Fibroblast of lung (primary cell): ENCODE measurements at regions not wholly inside any gene's neighbourhood (a gene's known extent, or its start where the extent isn't known, plus 50 kb on each side); places are given as distances from the start of the nearest gene placed in this dataset.

Source experiments
- DNase-seq, 2 donors: peaks; one replicate each; pipeline versions ENCODE4 v3.0.0 to v3.0.0-alpha.2; 2010; ENCODE audit warnings: low read depth in 2 of 2
- H2AFZ ChIP-seq: 2 replicates; pipeline ENCODE4 v1.5.1; 2012; ENCODE audit warnings: low read length, control low read depth, inconsistent platforms
- H3K27ac ChIP-seq: 2 replicates; pipeline ENCODE4 v1.5.1; 2011; ENCODE audit warnings: low read length, control low read depth; ENCODE audit not compliant: insufficient read depth
- H3K27me3 ChIP-seq: 2 replicates; pipeline ENCODE4 v1.5.1; 2011; ENCODE audit warnings: mild to moderate bottlenecking, low read length; ENCODE audit not compliant: control insufficient read depth, insufficient read depth
- H3K36me3 ChIP-seq: 2 replicates; pipeline ENCODE4 v1.5.1; 2011; ENCODE audit warnings: low read length; ENCODE audit not compliant: control insufficient read depth, insufficient read depth
- H3K4me1 ChIP-seq: 2 replicates; pipeline ENCODE4 v1.5.1; 2011; ENCODE audit warnings: low read length; ENCODE audit not compliant: control insufficient read depth, insufficient read depth; ENCODE audit errors: extremely low read depth
- H3K4me2 ChIP-seq: 2 replicates; pipeline ENCODE4 v1.5.1; 2011; ENCODE audit warnings: low read length, control low read depth; ENCODE audit not compliant: insufficient read depth; ENCODE audit errors: extremely low read depth
- H3K4me3 ChIP-seq, 4 experiments: fragments of 200-600 bp in 1 of 4; sonication (generic) in 1 of 4; replicated peaks in 1 of 4; 2 replicates each; pipeline ENCODE4 v1.5.1; 2011 to 2016; ENCODE audit warnings: low read length in 4 of 4, low read depth in 3 of 4, mild to moderate bottlenecking in 3 of 4, control low read depth in 2 of 4, inconsistent platforms in 1 of 4, mixed read lengths in 1 of 4; ENCODE audit not compliant: insufficient read depth in 1 of 4; ENCODE audit errors: control extremely low read depth in 1 of 4
- H3K79me2 ChIP-seq: 2 replicates; pipeline ENCODE4 v1.5.1; 2012; ENCODE audit warnings: mild to moderate bottlenecking, low read length, inconsistent platforms; ENCODE audit not compliant: control insufficient read depth, insufficient read depth
- H3K9ac ChIP-seq: 2 replicates; pipeline ENCODE4 v1.5.1; 2011; ENCODE audit warnings: mild to moderate bottlenecking, low read length, control low read depth; ENCODE audit not compliant: insufficient read depth
- H3K9me3 ChIP-seq: 2 replicates; pipeline ENCODE4 v1.5.1; 2012; ENCODE audit warnings: low read depth, low read length; ENCODE audit not compliant: control insufficient read depth, insufficient read depth
- H4K20me1 ChIP-seq: 2 replicates; pipeline ENCODE4 v1.5.1; 2011; ENCODE audit warnings: low read length; ENCODE audit not compliant: control insufficient read depth, insufficient read depth; ENCODE audit errors: extremely low read depth
- EZH2 ChIP-seq: IDR thresholded peaks from 2 replicates; pipeline ENCODE4 v1.5.1; 2012; ENCODE audit warnings: low read length, control low read depth, mild to moderate bottlenecking; ENCODE audit errors: missing control alignments
- TF ChIP-seq, protein P1 (sequence below), 2 donors: IDR thresholded peaks in 1 of 2; conservative IDR thresholded peaks in 1 of 2; 1 replicate in 1 of 2; 2 replicates in 1 of 2; pipeline ENCODE4 v1.5.1; 2011 to 2012; ENCODE audit warnings: low read length in 2 of 2, control low read depth in 1 of 2, inconsistent platforms in 1 of 2, low read depth in 1 of 2, mild to moderate bottlenecking in 1 of 2

DNA sequence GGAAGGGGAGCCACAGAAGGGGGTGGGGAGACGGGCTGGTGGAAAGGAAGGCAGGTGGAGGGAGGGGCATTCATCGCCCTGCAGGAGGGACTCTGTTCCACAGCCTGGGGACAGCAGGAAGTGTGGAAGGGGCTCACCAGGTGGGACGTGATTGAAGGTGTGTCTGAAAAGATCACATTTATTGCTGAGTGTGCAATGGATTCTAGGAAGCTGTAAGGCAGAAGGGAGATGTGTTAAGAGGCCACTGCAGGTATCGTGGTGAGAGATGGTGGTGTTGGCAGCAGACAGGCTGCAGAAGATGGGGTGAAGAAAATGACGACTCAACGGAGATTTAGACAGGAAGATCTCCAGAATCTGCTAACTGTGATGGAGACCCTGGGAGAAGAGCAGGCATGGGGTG lies 537.4 kb downstream of the MN1 start:
- Histone ChIP-seq H3K27ac (no peak overlapping the region), H3K4me3 (no peak overlapping the region), H3K4me1 (no peaks in the 10 kb centered on the region), H4K20me1 (no peaks in the 10 kb centered on the region), H3K9me3 (no peaks in the 10 kb centered on the region), H3K27me3 (peaks cover 5% of the 10 kb centered on the region), H3K79me2 (no peaks in the 10 kb centered on the region), H3K4me2 (no peak overlapping the region), H3K36me3 (no peaks in the 10 kb centered on the region), H2AFZ (no peak overlapping the region), H3K9ac (no peak overlapping the region)
- DNase-seq, result no peak
- TF ChIP-seq, protein P1, sequence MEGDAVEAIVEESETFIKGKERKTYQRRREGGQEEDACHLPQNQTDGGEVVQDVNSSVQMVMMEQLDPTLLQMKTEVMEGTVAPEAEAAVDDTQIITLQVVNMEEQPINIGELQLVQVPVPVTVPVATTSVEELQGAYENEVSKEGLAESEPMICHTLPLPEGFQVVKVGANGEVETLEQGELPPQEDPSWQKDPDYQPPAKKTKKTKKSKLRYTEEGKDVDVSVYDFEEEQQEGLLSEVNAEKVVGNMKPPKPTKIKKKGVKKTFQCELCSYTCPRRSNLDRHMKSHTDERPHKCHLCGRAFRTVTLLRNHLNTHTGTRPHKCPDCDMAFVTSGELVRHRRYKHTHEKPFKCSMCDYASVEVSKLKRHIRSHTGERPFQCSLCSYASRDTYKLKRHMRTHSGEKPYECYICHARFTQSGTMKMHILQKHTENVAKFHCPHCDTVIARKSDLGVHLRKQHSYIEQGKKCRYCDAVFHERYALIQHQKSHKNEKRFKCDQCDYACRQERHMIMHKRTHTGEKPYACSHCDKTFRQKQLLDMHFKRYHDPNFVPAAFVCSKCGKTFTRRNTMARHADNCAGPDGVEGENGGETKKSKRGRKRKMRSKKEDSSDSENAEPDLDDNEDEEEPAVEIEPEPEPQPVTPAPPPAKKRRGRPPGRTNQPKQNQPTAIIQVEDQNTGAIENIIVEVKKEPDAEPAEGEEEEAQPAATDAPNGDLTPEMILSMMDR (conservative IDR thresholded peaks at IDR 0.05 in 1 of 2, IDR thresholded peaks at IDR 0.05 in 1 of 2; ENCODE audit: low read depth in 1 of 2, low read length in 2 of 2), result no peak

DNA sequence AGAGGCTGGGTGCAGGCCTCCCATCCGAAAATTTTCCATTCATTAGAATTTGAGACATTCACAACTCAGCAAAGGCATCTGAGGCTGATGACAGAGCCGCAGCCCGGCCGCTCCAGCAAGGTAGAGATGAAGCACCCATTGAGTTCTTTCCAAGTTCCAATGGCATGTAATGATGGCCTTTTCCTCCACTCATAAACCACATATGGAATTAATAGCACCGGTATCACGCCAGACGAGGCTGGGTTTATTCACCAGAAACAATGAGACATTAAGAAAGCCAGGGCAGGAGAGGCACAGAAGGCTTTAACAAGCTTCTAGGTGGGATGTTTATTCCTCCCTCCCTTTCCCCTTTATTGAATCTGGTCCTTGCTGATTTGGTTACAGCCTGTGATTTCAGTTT lies 534.4 kb downstream of the MN1 start:
- Histone ChIP-seq H3K4me3 (no peak overlapping the region), H3K4me1 (no peaks in the 10 kb centered on the region), H3K9ac (no peak overlapping the region), H3K27ac (no peak overlapping the region), H3K9me3 (no peaks in the 10 kb centered on the region), H4K20me1 (no peaks in the 10 kb centered on the region), H2AFZ (no peak overlapping the region), H3K36me3 (no peaks in the 10 kb centered on the region), H3K4me2 (no peak overlapping the region), H3K79me2 (no peaks in the 10 kb centered on the region), H3K27me3 (peaks cover 10% of the 10 kb centered on the region)
- peak in 1 of 2 donors; percentile 83 for DNase-seq
- no peak for TF ChIP-seq EZH2
- TF ChIP-seq, protein P1 (conservative IDR thresholded peaks at IDR 0.05 in 1 of 2, IDR thresholded peaks at IDR 0.05 in 1 of 2; ENCODE audit: low read depth in 1 of 2, low read length in 2 of 2), result no peak

DNA sequence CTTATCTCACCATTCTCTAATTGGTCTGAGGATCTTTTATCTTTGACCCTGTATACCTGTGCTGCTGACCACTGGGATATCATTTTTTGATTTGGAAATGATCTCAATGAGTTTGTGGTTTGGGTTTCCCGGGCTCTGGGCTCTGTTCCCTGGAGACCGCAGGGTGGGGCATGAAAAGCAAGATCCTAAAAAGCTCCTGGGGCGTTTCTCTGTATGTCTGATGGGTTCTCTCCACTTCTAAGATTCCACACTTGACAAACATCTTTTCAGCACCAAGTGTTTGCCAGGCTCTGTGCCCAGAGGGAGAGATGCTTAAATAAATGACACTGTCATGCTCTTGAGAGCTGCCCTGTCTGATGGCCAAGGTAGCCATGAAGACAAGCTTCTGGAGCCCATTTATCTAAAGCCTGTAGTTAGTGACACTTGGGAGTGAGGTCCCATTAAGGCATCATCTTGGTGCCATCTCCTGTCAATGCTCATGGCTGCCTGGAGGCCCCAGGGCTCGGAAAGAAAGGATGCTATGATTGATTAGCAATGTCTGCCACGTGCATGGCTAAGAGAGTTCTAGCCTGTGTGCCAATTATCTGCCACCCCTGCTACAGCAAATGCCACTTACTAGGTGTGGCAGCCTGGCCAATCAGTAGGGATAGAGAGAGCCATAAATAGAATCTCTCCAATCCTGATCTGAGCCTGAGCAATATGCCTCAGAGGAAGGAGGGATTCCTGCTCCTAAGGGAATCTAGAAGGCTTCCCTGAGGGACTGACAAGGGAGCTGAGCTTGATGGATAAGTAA lies 531.6 kb downstream of the MN1 start:
- Histone ChIP-seq H3K4me3 (no peak overlapping the region), H3K79me2 (no peaks in the 10 kb centered on the region), H3K36me3 (no peaks in the 10 kb centered on the region), H3K27ac (no peak overlapping the region), H3K9me3 (no peaks in the 10 kb centered on the region), H2AFZ (no peak overlapping the region), H4K20me1 (no peaks in the 10 kb centered on the region), H3K27me3 (peaks cover 10% of the 10 kb centered on the region), H3K9ac (no peak overlapping the region), H3K4me2 (no peak overlapping the region), H3K4me1 (no peaks in the 10 kb centered on the region)
- DNase-seq, result peak in 1 of 2 donors; percentile 41
- TF ChIP-seq, protein P1 (conservative IDR thresholded peaks at IDR 0.05 in 1 of 2, IDR thresholded peaks at IDR 0.05 in 1 of 2; ENCODE audit: low read depth in 1 of 2, low read length in 2 of 2), result no peak
- TF ChIP-seq EZH2, result no peak
